Ovary (tissue), 7 donors: ENCODE measurements at regions not wholly inside any gene's neighbourhood (a gene's known extent, or its start where the extent isn't known, plus 50 kb on each side); places are given as distances from the start of the nearest gene placed in this dataset.

Experiments used
- DNase-seq, 5 donors: peaks; one replicate each; pipeline ENCODE4 v3.0.0-alpha.2; 2019 to 2020
- H3K27ac ChIP-seq, 2 donors: fragments of 200-600 bp; one replicate each; pipeline versions ENCODE4 v1.5.1 to v1.8.0; 2019 to 2022
- H3K27me3 ChIP-seq: fragments of 200-600 bp; one replicate; pipeline ENCODE4 v1.8.0; 2022
- H3K36me3 ChIP-seq: fragments of 200-600 bp; sonication (generic); one replicate; pipeline ENCODE4 v1.5.1; 2019
- H3K4me1 ChIP-seq: one replicate; pipeline ENCODE4 v1.8.1; 2013; ENCODE audit warnings: mild to moderate bottlenecking, moderate library complexity; ENCODE audit not compliant: insufficient read depth
- H3K4me3 ChIP-seq: fragments of 200-600 bp; sonication (generic); one replicate; pipeline ENCODE4 v1.5.1; 2017
- H3K9me3 ChIP-seq, 2 donors: fragments of 200-600 bp in 1 of 2; sonication (generic) in 1 of 2; one replicate each; pipeline versions ENCODE4 v1.5.1 to v1.8.1; 2013 to 2019; ENCODE audit warnings: mild to moderate bottlenecking in 1 of 2, moderate library complexity in 1 of 2
- EP300 ChIP-seq: sonication (generic); formaldehyde crosslinking; IDR thresholded peaks from one replicate; pipeline ENCODE4 v1.6.1; 2017; ENCODE audit warnings: antibody characterized with exemption
- POLR2A ChIP-seq: fragments of 450-650 bp; IDR thresholded peaks from one replicate; pipeline ENCODE4 v1.6.1; 2017; ENCODE audit warnings: antibody characterized with exemption, mild to moderate bottlenecking, moderate library complexity
- WGBS, 3 donors: extraction: QIAGEN DNeasy Blood & Tissue Kit in 1 of 3; methylation state at CpG; one replicate each; pipeline versions ENCODE4 v1.1.5 to v1.1.7; 2013 to 2017; 5-methylcytosine and 5-hydroxymethylcytosine counted together
- intact Hi-C, 4 donors: fragments of 100-400 bp; cut with DNase I; formaldehyde crosslinking; loops; one replicate each; pipeline versions ENCODE4 v1.11.0 to v1.15.1; 2022 to 2023
- TF ChIP-seq, protein P1 (sequence below), 3 donors: fragments of 450-650 bp in 2 of 3; fragments of 200-600 bp in 1 of 3; IDR thresholded peaks; one replicate each; pipeline versions ENCODE4 v1.5.1 to v1.8.0; 2016 to 2022; ENCODE audit warnings: antibody characterized with exemption in 3 of 3, mild to moderate bottlenecking in 1 of 3
- donor health status: DM: no; HTN: no; CAD: no; lungs with moderate emphysema.
- donor health status: DM: no; HTN: no; CAD: no.
- donor health status: Bipolar disorder and iron deficiency.
- donor health status: DM: no; HTN: no; CAD: no.
- donor health status: DM: yes; HTN: yes; CAD: no.

DNA sequence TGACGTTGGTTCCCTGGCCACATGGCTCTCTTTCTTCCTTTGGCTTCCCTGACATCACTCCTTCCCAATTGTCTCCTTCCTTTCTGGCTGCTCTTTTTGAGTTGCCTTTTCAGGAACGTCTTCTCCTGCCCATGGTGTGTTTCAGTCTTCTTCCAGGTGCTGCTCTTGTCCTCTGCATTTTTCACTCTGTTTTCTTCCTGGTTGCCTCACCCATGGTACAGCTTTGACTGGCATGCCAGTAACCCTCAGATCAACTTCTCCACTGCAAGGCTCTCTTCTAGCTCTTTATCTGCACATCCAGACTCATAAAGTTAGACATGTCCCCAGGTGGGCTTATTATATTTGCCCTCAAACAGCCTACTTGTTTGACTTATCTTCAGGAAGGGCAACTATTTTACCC lies 91.0 kb upstream of the ANKH start:
- H3K9me3 ChIP-seq: no peaks in the 10 kb centered on the region
- DNase-seq: no peak
- WGBS, 3 donors: 76 to 85% (median 77%) methylated on average over 2 of the region's 2 CpGs
- H3K4me1 ChIP-seq: no peaks in the 10 kb centered on the region
- H3K4me3 ChIP-seq: no peak overlapping the region
- TF ChIP-seq, protein P1, sequence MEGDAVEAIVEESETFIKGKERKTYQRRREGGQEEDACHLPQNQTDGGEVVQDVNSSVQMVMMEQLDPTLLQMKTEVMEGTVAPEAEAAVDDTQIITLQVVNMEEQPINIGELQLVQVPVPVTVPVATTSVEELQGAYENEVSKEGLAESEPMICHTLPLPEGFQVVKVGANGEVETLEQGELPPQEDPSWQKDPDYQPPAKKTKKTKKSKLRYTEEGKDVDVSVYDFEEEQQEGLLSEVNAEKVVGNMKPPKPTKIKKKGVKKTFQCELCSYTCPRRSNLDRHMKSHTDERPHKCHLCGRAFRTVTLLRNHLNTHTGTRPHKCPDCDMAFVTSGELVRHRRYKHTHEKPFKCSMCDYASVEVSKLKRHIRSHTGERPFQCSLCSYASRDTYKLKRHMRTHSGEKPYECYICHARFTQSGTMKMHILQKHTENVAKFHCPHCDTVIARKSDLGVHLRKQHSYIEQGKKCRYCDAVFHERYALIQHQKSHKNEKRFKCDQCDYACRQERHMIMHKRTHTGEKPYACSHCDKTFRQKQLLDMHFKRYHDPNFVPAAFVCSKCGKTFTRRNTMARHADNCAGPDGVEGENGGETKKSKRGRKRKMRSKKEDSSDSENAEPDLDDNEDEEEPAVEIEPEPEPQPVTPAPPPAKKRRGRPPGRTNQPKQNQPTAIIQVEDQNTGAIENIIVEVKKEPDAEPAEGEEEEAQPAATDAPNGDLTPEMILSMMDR (IDR thresholded peaks at IDR 0.05): no peak
- H3K27me3 ChIP-seq: no peaks in the 10 kb centered on the region
- no peaks in the 10 kb centered on the region for H3K36me3 ChIP-seq
- H3K27ac ChIP-seq: no peak overlapping the region
- intact Hi-C loops: no loop called here

DNA sequence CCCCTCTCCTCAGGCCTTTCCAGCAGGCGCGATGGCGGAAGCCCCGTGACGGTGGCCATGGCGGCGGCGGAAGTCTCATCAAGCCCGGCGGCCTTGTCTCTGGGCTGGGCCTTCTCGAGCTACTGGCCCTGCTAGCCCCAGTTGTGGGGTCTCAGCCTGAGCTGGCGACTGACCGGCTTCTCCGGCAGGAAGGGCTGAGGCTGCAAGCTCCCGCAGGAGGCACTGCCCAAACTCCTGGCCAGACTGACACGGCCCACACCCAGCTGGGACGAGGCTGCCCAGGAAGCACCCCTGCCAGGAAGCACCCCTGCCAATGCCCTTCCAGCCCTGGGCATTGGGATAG lies 88.5 kb upstream of the ANKH start:
- H3K27ac ChIP-seq: no peak overlapping the region
- intact Hi-C loops: no loop called here
- TF ChIP-seq, protein P1 (IDR thresholded peaks at IDR 0.05): no peak
- TF ChIP-seq EP300 (no peak), POLR2A (no peak)

DNA sequence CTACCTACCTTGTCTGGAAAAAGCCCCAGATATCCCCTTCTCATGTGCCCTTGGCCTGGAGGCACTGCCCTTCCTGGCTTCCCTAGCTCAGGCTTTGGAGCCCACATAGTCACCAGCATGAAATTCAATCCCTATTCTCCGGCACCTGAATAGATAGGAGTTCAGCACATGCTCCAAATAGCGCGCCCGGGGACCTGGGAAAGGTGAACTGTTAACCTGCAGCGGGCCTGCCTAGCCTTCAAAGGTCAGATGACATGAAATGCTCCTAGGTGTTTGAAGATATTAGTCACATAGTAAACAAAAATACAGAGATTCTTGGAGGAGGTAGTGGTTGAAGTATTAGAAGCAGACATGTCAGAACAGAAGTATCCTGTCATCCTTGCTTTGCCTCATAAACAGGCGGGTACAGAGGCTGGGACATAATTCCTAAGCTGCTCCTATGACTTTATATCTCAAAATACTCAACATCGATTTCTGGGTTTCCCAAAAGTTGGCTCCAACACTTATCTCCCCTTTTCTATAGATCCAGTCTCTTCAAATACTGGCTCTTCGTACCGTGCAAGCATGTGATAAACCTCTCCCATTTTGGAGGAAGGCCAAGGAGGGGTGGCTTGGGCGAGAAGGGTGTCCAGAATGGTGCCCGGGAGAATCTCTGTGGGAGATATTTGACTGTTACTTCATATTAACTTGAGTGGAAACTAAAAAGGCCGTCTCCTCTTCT lies 88.0 kb upstream of the ANKH start:
- no peak for DNase-seq
- WGBS, 3 donors: 78 to 90% (median 88%) methylated on average over 12 of the region's 12 CpGs
- Histone ChIP-seq H3K9me3 (no peaks in the 10 kb centered on the region), H3K4me3 (no peak overlapping the region), H3K4me1 (no peaks in the 10 kb centered on the region), H3K27ac (no peak overlapping the region), H3K36me3 (no peaks in the 10 kb centered on the region), H3K27me3 (no peaks in the 10 kb centered on the region)
- TF ChIP-seq POLR2A: no peak
- TF ChIP-seq, protein P1 (IDR thresholded peaks at IDR 0.05): no peak
- TF ChIP-seq EP300: no peak
- intact Hi-C loops: no loop called here

More for the DNA sequence above, 88.5 kb upstream of the ANKH start:
- 95 to 99% (median 97%) methylated on average over 17 of the region's 17 CpGs for WGBS, 3 donors
- Histone ChIP-seq H3K4me1 (no peaks in the 10 kb centered on the region), H3K27me3 (no peaks in the 10 kb centered on the region), H3K4me3 (no peak overlapping the region), H3K9me3 (no peaks in the 10 kb centered on the region), H3K36me3 (no peaks in the 10 kb centered on the region)
- no peak for DNase-seq

DNA sequence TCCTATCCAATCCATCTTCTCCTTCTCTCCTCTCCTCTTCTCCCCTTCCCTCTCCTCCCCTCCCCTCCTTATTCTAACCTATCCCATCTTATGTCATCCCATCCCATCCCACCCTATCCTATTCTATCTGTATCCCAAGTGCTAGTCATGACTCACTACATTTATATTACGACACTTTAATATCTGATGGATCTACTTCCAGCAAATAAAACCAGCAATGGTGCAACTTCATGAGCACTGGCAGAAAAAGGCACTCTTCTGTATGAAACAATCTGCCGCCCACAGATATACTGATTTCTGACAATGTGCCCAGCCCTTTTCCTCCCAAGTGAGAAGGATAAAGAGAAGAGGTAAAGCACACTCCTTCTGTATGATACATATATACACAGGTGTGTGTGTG lies 86.6 kb upstream of the ANKH start:
- Histone ChIP-seq H3K27ac (no peak overlapping the region), H3K36me3 (no peaks in the 10 kb centered on the region), H3K4me3 (no peak overlapping the region), H3K9me3 (no peaks in the 10 kb centered on the region), H3K27me3 (no peaks in the 10 kb centered on the region), H3K4me1 (no peaks in the 10 kb centered on the region)
- intact Hi-C loops: no loop called here
- TF ChIP-seq POLR2A (no peak), EP300 (no peak)
- TF ChIP-seq, protein P1 (IDR thresholded peaks at IDR 0.05): no peak
- DNase-seq: no peak
- 78 to 96% (median 92%) methylated on average over 2 of the region's 2 CpGs for WGBS, 3 donors
